MG63 (cell line): ENCODE measurements at regions not wholly inside any gene's neighbourhood (a gene's known extent, or its start where the extent isn't known, plus 50 kb on each side); places are given as distances from the start of the nearest gene placed in this dataset.

ENCODE experiments used
- DNase-seq: peaks from one replicate; pipeline ENCODE4 v3.0.0-alpha.2; 2020
- H3K27me3 ChIP-seq: fragments of 250-450 bp; sonication (Bioruptor Pico); 2 replicates; pipeline ENCODE4 v1.5.1; 2020; ENCODE audit warnings: mild to moderate bottlenecking, moderate library complexity
- H3K36me3 ChIP-seq: fragments of 250-450 bp; sonication (Bioruptor Pico); 2 replicates; pipeline ENCODE4 v1.5.1; 2020; ENCODE audit warnings: mild to moderate bottlenecking, moderate library complexity
- H3K4me3 ChIP-seq: fragments of 250-450 bp; sonication (Bioruptor Pico); 2 replicates; pipeline ENCODE4 v1.5.1; 2020; ENCODE audit warnings: mild to moderate bottlenecking, moderate library complexity
- H3K9me3 ChIP-seq: fragments of 250-450 bp; sonication (Bioruptor Pico); 2 replicates; pipeline ENCODE4 v1.5.1; 2020; ENCODE audit warnings: mild to moderate bottlenecking, moderate library complexity

DNA sequence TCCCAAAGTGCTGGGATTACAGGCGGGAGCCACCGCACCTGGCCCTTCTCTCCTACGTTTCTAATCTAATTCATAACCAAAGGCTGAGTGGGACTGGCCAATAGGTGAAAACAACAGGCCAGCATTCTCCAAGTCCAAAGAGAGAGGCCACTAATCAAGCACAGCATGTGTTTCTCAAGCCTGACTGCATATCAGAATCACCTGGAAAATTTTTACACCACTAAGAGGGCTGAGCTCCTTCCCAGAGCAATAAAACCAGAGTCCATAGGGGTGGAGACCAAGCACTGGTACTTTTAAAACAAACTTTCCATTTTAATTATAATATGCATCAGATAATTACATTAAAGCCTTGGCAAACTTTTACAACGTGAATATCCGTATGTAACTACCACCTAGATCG, 254.4 kb downstream of the OPA1 start:
- Histone ChIP-seq H3K9me3 (no peaks in the 10 kb centered on the region; the same call in 1 of the 2 replicates), H3K4me3 (no peak overlapping the region), H3K36me3 (no peaks in the 10 kb centered on the region), H3K27me3 (no peaks in the 10 kb centered on the region)
- no peak for DNase-seq

DNA sequence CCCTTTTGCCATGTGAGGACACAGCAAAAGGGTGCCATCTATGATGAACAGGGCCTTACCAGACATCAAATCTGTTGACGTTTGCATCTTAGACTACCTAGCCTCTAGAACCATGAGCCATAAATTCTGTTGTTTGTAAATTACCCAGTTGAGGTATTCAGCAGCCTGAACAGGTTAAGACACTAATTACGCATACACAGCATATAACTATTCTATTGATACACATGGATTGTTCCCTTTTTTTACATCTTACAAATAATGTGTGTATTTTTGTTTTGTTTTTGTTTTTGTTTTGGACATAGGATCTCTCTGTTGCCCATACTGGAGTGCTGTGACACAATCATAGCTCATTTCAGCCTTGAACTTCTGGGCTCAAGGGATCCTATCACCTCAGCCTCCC, 255.5 kb downstream of the OPA1 start:
- Histone ChIP-seq H3K9me3 (no peaks in the 10 kb centered on the region; the same call in 1 of the 2 replicates), H3K36me3 (no peaks in the 10 kb centered on the region), H3K27me3 (no peaks in the 10 kb centered on the region), H3K4me3 (no peak overlapping the region)
- no peak for DNase-seq

DNA sequence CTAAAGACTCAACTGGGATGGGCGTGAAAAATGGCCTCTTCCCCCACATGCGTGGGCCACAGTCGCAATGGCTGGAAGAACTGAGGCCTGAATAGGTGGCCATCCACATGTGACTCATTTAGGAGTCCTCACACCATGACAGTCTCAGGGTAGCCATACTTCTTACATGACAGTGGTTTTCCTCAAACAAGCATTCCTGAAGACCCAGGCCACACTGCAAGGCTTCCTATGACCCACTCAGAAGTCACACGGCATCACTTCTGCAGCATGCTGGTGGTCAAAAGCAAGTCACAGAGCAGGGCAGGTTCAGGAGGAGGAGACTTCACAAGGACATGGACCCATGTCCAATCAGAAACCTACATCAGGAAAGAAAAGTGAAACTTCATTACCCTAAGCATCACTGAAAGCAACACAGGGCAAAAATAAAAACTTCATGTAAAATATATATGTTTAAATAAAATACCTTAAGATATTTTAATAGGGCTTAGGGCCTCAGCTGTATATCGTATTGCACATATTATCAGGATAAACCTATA, 257.1 kb downstream of the OPA1 start:
- no peaks in the 10 kb centered on the region for H3K36me3 ChIP-seq
- H3K4me3 ChIP-seq = no peak overlapping the region
- DNase-seq = no peak
- no peaks in the 10 kb centered on the region for H3K27me3 ChIP-seq
- H3K9me3 ChIP-seq = no peaks in the 10 kb centered on the region; the same call in 1 of the 2 replicates

DNA sequence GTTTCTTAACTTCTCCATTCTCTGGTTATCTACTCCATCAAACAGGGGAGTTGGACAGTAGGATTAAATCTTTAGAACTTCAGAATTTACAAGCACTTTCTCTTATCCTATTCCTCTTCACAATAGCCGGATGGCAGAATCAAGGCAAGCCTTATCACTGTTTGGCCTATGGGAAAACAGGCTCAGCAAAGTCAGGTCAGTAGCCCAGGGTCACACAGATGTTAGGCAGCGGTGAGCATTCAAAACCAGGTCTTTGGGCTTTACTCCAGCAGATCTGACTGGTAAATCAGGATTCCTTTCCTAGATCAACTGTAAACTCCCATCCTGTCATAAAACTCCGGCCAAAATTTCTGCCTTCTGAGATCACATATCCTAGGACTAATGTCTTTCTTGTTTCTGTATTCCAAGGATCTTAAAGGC, 258.4 kb downstream of the OPA1 start:
- Histone ChIP-seq H3K4me3 (no peak overlapping the region), H3K36me3 (no peaks in the 10 kb centered on the region), H3K27me3 (no peaks in the 10 kb centered on the region), H3K9me3 (no peaks in the 10 kb centered on the region)
- DNase-seq = peak; percentile 55

DNA sequence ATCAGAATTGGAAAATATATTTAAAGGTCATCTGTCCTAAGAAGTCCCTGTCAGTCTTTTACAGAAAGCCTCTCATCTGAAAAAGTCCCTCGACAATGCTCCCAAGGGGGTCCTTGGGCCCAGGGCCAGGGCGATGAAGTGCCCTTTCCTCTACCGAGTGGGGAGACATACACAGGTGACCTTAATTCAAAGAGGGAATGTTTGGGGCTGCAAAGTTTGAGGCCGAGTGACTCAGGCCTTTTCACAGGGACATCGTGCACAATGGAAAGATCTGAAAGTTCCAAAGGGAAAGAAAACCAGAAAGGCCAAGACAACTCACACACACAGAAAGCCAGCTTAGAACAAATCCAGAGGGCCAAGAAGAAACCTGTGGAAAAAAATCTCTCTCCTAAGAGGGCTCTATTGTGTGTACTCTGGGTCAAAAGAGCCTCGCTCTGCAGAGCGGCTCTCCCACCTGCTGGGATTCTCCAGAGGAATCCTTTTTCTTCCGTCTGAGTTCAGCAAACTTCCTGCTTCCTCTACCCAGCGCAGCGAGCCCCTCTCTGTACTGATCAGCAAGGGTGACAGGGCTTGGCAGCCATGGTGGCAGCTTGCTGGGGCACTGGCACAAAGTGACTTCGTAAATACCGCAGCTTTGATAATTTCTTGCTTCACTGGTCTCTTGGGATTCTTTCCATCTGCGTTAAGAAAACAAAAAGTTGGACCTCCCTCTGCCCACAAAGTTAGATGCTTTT, 259.1 kb downstream of the OPA1 start:
- DNase-seq = peak; percentile 80
- no peaks in the 10 kb centered on the region for H3K27me3 ChIP-seq

DNA sequence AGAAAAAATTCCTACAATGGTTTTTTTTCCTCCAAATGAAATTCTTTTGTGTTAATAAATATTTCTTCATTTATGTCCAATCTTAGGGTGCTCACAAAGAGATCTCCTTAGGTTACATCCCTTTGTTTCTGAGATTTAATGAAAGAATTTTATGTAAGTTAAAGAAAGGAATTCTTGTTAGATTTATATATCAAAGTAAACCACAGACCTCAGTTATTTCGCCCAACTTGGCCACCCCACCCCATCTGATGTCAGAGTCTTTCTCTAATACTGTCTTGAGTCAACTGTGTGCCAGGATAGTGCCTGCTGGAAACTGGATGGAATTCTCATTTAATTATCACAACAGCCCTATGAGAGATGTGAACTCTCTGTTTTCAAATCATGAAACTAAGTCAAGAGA, 259.9 kb downstream of the OPA1 start:
- Histone ChIP-seq H3K9me3 (no peaks in the 10 kb centered on the region), H3K36me3 (no peaks in the 10 kb centered on the region), H3K27me3 (no peaks in the 10 kb centered on the region), H3K4me3 (no peak overlapping the region)
- DNase-seq = peak; percentile 63

More for the DNA sequence above, 259.1 kb downstream of the OPA1 start:
- Histone ChIP-seq H3K36me3 (no peaks in the 10 kb centered on the region), H3K9me3 (no peaks in the 10 kb centered on the region), H3K4me3 (no peak overlapping the region)

DNA sequence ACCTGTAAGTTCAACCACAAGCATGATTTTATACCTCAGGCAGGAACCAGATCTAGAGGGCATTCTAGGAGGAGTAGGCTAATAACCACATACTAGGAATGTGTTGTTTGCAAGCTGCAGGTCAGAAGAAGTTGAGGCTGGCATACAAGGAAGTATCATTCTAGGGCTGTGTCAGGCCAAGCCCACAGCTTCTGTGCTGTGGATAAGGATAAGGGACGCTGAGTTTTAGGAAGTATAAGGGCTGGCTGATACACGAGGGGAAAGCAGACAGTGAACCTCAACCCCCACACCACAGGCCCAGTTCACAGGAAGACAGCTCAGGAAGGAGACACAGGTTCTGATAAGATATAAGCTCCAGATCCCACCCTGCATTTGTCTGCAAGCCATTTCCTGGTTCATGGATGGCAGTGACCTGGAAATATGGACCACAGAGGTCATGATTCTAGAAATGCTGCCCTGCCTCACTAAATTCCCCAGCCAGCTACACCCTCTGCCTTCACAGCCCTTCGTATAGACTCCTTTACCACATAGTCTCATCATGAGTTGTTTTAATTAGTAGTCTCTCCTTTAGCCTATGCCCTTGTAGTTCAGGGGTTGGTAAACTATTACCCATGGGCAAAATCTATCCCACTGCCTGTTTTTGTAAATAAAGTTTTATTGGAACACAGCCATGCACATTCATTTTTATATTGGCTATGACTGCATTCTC, 260.7 kb downstream of the OPA1 start:
- H3K27me3 ChIP-seq = no peaks in the 10 kb centered on the region
- no peaks in the 10 kb centered on the region for H3K9me3 ChIP-seq
- H3K36me3 ChIP-seq = no peaks in the 10 kb centered on the region
- no peak for DNase-seq
- no peak overlapping the region for H3K4me3 ChIP-seq

DNA sequence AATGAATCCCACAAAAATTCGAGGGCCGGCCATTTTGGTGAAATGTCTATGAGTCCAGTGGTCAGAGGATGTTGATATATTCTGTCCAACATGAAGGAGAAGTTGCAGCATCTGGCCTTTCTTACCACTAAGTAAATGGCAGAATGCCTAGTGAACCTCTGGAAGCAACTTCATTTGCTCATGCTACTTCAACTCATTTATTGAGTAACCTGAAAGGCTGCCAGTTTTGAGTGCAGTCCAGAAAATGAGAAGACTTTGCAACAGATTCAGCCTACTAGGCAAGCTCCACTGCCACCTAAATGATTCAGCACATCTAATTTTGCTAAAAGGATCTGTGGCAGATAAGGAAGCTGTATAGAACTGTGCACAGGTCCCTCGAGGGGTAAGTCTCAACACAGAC, 265.0 kb downstream of the OPA1 start:
- peak; percentile 86 for DNase-seq
- Histone ChIP-seq H3K27me3 (no peaks in the 10 kb centered on the region), H3K9me3 (no peaks in the 10 kb centered on the region), H3K4me3 (no peak overlapping the region), H3K36me3 (no peaks in the 10 kb centered on the region)

DNA sequence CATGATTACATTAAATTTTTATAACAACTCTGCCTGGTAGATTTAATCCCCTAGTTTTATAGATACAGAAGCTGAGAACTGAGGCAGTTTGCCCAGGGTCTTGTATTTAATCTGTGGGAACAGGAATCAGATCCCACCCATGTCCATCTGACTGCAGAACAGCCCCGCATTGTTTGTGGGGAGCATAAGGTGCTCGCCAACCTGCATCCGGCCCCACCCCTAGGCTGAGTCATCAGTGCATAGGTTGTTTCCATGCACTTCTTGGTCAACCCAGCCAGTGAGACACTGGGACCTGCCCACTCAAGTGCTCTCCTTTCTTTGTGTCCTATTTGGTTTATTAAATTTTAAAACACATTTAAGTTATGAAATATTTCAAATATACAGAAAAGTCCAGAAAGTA, 266.2 kb downstream of the OPA1 start:
- no peak for DNase-seq
- no peaks in the 10 kb centered on the region for H3K36me3 ChIP-seq
- no peaks in the 10 kb centered on the region for H3K27me3 ChIP-seq
- H3K4me3 ChIP-seq = no peak overlapping the region
- H3K9me3 ChIP-seq = no peaks in the 10 kb centered on the region

DNA sequence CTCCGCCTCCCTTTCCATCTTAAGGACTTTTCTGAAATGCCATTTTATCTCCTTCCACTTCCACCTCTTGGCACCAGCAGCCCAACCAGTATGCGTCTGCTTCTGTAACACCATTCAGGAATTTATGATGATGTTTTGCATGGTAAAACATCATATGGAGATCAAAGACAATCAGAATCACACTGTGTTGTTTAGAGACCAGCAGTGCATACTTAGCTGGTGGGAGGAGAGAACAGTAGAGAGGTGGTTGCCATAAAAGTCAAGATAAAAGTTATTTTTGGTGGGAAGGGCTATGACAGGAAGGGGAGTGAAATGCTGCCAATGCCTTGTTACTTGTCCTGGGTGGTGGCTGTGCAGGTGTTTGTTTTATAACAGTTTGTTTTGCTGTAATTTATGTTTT, 268.0 kb downstream of the OPA1 start:
- no peaks in the 10 kb centered on the region for H3K36me3 ChIP-seq
- H3K4me3 ChIP-seq = no peak overlapping the region

DNA sequence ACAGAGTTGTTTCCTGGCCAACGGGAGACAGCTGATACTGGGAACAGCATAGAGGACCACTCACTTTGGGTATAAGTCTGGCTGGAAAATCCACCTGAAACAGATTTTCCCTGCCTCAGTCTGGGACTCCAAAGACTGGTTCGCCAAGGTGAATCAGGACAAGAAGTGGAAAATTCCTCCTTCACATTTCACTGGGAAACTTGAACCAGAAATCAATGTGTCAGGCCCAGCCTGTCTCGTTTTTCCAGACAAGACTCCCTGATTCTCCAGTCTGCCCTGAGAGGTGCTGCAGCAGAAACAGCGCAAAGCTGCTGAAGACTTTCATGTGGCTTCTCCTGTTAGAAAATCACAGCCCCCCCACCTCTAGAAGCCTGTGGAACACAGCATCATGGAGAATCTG, 269.8 kb downstream of the OPA1 start:
- H3K9me3 ChIP-seq = no peaks in the 10 kb centered on the region
- no peak overlapping the region for H3K4me3 ChIP-seq
- no peaks in the 10 kb centered on the region for H3K27me3 ChIP-seq
- no peaks in the 10 kb centered on the region for H3K36me3 ChIP-seq
- DNase-seq = no peak

More for the DNA sequence above, 268.0 kb downstream of the OPA1 start:
- H3K27me3 ChIP-seq = no peaks in the 10 kb centered on the region
- H3K9me3 ChIP-seq = no peaks in the 10 kb centered on the region
- no peak for DNase-seq

DNA sequence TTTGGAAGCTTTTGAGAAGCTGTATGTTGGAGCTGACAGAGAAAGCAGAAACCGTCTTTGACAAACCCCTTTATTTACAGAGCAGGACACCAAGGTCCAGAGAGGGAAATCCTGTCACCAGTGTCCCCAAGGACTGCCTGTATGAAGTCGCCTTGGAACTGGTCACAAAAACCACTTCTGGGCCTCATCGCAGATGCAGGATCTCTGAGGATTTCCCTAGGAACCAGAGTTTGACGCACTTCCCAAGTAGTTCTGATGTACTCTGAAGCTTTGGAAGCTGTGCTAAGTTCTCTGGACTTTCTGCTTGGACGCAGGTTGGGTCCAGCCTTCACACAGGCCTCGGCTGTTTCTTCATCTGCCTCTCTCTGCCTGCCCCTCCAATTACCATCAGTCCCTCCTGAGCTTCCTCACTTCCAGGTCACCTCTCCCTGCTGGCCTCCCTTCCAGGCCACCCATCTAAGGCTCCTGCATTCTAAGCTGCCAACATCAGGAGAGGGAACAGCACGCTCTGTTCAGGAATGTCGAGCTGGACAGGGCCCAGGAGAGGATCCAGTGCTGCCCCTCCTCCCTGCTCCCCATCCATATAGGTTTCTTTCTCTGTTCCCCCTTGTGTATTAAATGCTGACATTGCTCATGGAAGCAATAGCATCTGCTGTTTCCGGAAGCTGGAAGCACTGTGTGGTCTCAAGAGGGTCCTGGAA, 270.8 kb downstream of the OPA1 start:
- Histone ChIP-seq H3K4me3 (no peak overlapping the region), H3K27me3 (no peaks in the 10 kb centered on the region), H3K36me3 (no peaks in the 10 kb centered on the region), H3K9me3 (no peaks in the 10 kb centered on the region)
- peak; percentile 40 for DNase-seq

DNA sequence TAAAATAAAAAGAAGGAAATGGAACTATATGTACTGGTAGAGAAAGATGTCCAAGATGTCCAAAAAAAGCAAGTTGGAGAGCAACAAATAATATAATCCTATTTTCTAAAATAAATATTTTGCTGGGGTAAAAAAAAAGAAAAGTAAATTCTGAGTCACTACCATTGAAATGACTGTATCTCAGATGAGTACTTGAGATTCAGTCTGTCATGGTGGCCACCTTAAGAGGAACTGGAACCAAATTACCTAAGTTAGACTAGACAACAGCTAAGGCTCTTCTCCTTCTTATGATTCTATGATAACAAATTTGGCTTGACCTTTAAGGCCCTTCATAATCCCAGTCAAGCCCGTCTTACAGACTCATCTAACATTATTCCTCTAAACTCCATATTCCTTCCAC, 270.6 kb upstream of the HES1 start:
- Histone ChIP-seq H3K36me3 (no peaks in the 10 kb centered on the region), H3K4me3 (no peak overlapping the region), H3K27me3 (no peaks in the 10 kb centered on the region), H3K9me3 (no peaks in the 10 kb centered on the region)
- no peak for DNase-seq

DNA sequence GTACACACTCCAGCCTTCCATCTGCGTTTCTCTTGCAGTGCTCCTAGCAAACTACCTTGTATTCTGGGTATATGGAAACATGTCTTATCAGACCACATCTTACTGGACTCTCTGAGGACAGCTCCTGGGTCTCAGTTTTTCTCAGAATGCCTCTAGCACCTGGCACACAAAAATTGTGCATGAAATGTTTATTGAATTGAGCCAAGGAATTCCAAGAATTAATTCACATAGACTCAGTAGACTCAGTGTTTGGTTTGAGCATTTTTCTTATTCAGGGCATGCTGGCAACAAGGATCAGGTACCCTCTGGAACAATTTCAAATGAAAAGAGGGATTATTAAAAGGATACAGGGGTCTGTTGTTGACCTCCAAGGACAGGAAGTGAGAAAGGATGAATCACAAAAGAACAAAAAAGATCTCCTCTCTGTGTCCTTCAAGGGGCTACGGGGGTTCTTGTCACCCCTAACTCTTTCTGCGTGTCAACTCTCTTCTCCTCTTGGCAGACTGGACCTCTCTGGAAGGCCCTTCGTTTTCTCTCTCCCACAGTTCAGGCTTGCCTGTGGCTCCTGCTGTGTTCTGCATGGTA, 270.0 kb upstream of the HES1 start:
- DNase-seq = peak; percentile 50
- no peaks in the 10 kb centered on the region for H3K36me3 ChIP-seq
- H3K27me3 ChIP-seq = no peaks in the 10 kb centered on the region
- no peak overlapping the region for H3K4me3 ChIP-seq
- no peaks in the 10 kb centered on the region for H3K9me3 ChIP-seq

DNA sequence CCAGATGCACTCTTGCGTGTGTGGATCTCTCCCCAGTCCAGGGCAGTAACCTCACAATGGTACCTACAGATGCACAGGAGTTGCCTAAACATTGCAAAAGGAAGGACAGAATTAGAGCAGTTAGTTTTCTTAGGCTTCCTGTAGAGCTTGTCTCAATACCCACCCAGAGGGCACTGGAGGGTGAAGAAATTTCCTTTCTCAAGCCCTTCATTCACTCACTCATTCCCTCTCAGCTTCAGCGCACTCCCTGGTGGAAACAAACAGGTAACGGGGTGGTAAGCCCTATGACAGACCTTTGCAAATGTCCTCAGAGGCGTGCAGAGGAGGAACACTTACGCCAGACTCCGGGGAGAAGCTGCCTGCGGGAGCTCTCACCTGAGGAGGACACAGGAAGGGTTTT, 267.4 kb upstream of the HES1 start:
- H3K4me3 ChIP-seq = no peak overlapping the region
- no peaks in the 10 kb centered on the region for H3K36me3 ChIP-seq
- no peak for DNase-seq
- H3K27me3 ChIP-seq = no peaks in the 10 kb centered on the region
- H3K9me3 ChIP-seq = no peaks in the 10 kb centered on the region

DNA sequence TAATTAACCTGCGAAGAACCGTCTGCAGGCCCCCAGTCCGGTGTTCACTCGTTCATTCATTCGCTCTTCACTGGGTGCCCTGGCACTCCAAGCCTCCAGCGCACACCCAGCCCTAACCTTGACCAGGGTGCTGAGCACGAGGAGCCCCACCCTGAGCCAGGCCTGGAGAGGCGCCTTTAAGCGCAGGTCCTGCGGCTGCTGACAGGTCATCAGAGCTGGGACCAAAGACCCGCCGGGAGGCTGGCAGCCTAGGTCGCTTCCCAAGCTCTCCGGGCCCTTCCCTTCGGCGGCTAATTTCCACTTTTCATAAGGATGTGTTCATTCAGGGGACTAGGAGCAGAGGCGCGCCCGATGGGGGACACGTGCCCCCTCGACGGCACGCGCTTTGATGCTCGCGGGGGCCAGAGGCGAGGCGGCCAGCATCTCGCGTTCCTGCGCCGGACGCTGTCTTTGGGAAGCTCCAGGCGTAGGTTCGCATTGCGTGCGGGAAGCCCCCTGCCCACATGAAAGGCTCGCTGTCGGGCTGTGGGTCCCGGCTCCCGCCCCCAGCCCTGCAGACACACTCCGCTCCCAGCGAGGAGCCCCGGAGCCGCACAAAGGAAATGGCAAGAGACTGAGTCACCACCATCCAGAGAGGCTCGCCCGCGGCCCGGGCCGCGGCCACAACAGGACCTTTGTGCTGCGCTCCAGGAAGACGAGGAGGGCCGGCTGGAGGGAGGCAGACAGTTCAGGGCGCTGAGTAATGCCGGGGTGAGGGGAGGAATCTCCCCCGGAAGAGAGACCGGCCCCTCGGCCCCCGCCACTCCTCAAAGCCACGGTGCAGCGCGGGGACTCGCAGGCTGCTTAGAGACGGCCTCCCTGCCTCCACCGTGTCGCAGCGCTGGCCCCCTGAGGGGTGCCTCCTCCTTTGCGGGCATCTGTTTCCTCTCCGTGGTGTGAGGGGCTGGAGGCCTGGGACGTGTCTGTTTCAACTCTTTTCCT, 266.4 kb upstream of the HES1 start:
- Histone ChIP-seq H3K27me3 (no peaks in the 10 kb centered on the region), H3K4me3 (no peak overlapping the region), H3K36me3 (no peaks in the 10 kb centered on the region), H3K9me3 (no peaks in the 10 kb centered on the region)
- peak; percentile 95 for DNase-seq
